ENCODE measurements at regions not wholly inside any gene's neighbourhood (a gene's known extent, or its start where the extent isn't known, plus 50 kb on each side); places are given as distances from the start of the nearest gene placed in this dataset.

GRCh38 chr16:49051576-49051975, 230.1 kb downstream of the CBLN1 start:
- no peaks in the 10 kb centered on the region for H3K36me3 ChIP-seq
- no peak for TF ChIP-seq CTCF (IDR thresholded peaks at IDR 0.05)
- no peaks in the 10 kb centered on the region for H3K4me1 ChIP-seq
- ATAC-seq (no peak), DNase-seq (no peak)
- intact Hi-C loops (cut with DNase I) = no loop called here
- no peak overlapping the region for H3K4me3 ChIP-seq
- H3K9me3 ChIP-seq = no peaks in the 10 kb centered on the region
- H3K27me3 ChIP-seq = no peaks in the 10 kb centered on the region
- H3K27ac ChIP-seq = no peak overlapping the region

GRCh38 chr16:49050607-49051006, 231.0 kb downstream of the CBLN1 start:
- no peak overlapping the region for H3K27ac ChIP-seq
- no peaks in the 10 kb centered on the region for H3K27me3 ChIP-seq
- H3K36me3 ChIP-seq = no peaks in the 10 kb centered on the region
- DNase-seq (no peak), ATAC-seq (no peak)
- intact Hi-C loops (cut with DNase I) = no loop called here
- no peaks in the 10 kb centered on the region for H3K9me3 ChIP-seq
- H3K4me1 ChIP-seq = no peaks in the 10 kb centered on the region
- no peak for TF ChIP-seq CTCF (IDR thresholded peaks at IDR 0.05)
- no peak overlapping the region for H3K4me3 ChIP-seq

DNA sequence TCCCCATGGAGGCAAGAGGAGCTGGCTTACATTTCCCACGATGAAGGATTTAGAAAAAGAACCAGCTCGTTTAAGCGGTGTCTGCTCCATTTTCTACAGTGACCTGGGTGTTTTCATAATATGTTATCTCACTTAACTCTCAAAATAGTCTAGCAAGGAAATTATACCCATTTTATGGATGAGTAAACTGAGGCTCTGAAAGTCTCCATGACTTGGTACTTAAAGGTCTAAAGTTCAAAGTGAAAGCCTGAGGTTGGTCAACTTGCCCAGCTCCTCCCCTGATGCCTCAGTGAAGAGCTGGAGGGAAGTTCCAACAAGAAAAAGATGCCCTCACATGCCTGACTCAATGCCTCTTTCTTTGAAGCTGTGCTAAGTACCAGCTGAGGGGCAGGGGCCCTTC, 232.0 kb downstream of the CBLN1 start:
- intact Hi-C loops (cut with DNase I) = no loop called here
- Histone ChIP-seq H3K9me3 (no peaks in the 10 kb centered on the region), H3K36me3 (no peaks in the 10 kb centered on the region), H3K27me3 (no peaks in the 10 kb centered on the region), H3K4me1 (no peaks in the 10 kb centered on the region), H3K27ac (no peak overlapping the region), H3K4me3 (no peak overlapping the region)
- no peak for DNase-seq
- no peak for ATAC-seq
- TF ChIP-seq CTCF (IDR thresholded peaks at IDR 0.05) = no peak

DNA sequence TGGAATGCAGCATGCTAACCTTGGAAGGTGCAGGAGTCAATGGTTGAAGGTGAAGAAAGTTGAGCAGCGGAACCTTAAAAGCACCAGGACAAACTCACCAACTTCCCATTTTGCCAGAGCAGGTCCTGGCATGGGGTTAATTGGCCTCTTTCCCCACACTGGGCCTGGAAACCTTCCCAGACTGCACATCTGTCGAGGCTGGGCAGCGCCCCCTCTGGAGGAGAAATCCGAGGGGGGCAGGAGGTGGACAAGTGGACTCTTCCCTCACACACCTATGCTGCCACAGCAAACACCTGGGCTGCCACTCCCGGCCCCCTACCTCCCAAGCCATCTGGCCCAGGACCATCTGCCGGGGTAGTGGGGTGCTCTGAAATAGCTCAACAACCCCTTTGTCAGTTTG, 232.4 kb downstream of the CBLN1 start:
- Histone ChIP-seq H3K27ac (no peak overlapping the region), H3K27me3 (no peaks in the 10 kb centered on the region), H3K4me3 (no peak overlapping the region), H3K4me1 (no peaks in the 10 kb centered on the region), H3K9me3 (no peaks in the 10 kb centered on the region), H3K36me3 (no peaks in the 10 kb centered on the region)
- no peak for TF ChIP-seq CTCF (IDR thresholded peaks at IDR 0.05)
- DNase-seq = no peak
- ATAC-seq = no peak
- intact Hi-C loops (cut with DNase I) = no loop called here

DNA sequence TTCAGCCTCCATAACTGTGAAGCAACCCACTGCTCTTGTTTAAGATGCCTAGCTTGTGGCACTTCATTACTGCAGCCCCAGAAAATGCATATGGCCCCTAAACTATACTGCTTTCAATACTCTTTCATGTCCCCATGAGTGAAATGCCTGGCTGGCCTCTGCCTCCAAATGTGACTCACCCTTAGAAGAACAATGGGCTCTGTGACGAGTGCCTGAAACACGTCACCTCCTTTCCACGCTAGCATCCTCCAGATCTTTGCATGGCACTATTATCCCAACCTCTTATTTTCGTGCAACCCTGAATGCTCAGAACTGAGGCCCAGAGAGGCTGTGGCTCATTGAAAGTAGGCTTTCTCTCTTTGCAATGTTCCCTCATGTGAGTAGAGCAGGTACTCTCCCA, 233.1 kb downstream of the CBLN1 start:
- intact Hi-C loops (cut with DNase I) = no loop called here
- no peaks in the 10 kb centered on the region for H3K9me3 ChIP-seq
- TF ChIP-seq CTCF (IDR thresholded peaks at IDR 0.05) = no peak
- H3K4me3 ChIP-seq = no peak overlapping the region
- no peak for ATAC-seq
- no peaks in the 10 kb centered on the region for H3K36me3 ChIP-seq
- no peaks in the 10 kb centered on the region for H3K27me3 ChIP-seq
- H3K27ac ChIP-seq = no peak overlapping the region
- no peak for DNase-seq
- no peaks in the 10 kb centered on the region for H3K4me1 ChIP-seq

DNA sequence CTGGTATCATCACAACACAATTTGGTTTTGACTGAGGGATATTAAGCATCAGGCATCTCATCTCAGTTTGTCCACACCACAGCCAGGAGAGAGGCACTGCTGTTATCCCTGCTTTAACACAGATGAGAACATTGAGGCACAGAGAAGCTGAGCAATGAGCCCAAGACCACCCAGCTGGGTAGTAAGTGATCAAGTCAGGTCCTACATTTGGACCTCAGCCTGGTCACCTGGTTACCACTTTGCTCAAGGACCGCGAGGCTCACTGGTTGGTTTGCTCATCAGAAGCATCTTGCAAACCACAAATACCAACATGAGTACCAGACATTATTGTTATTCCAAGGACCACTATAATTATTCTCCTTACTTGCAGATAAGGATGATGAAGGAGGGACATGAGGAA, 245.5 kb downstream of the CBLN1 start:
- no peaks in the 10 kb centered on the region for H3K27me3 ChIP-seq
- ATAC-seq (no peak), DNase-seq (no peak)
- no peak overlapping the region for H3K4me3 ChIP-seq
- no peaks in the 10 kb centered on the region for H3K4me1 ChIP-seq
- no peaks in the 10 kb centered on the region for H3K36me3 ChIP-seq
- no peak overlapping the region for H3K27ac ChIP-seq
- no peaks in the 10 kb centered on the region for H3K9me3 ChIP-seq
- intact Hi-C loops (cut with DNase I) = no loop called here
- no peak for TF ChIP-seq CTCF (IDR thresholded peaks at IDR 0.05)

Data from upper lobe of right lung (tissue), 1 donor.